DND-41 (cell line): ENCODE measurements at regions not wholly inside any gene's neighbourhood (a gene's known extent, or its start where the extent isn't known, plus 50 kb on each side); places are given as distances from the start of the nearest gene placed in this dataset.

Experiments used
- EZH2 ChIP-seq: IDR thresholded peaks from 3 replicates; pipeline ENCODE4 v1.6.1; 2012; ENCODE audit warnings: borderline replicate concordance, low read depth, mild to moderate bottlenecking, moderate library complexity, low read length, inconsistent platforms; ENCODE audit not compliant: severe bottlenecking
- TF ChIP-seq, protein P1 (sequence below): IDR thresholded peaks from 2 replicates; pipeline ENCODE4 v1.5.1; 2012; ENCODE audit warnings: borderline replicate concordance, low read length, moderate library complexity, mild to moderate bottlenecking; ENCODE audit not compliant: poor library complexity, severe bottlenecking; ENCODE audit errors: extremely low read depth

DNA sequence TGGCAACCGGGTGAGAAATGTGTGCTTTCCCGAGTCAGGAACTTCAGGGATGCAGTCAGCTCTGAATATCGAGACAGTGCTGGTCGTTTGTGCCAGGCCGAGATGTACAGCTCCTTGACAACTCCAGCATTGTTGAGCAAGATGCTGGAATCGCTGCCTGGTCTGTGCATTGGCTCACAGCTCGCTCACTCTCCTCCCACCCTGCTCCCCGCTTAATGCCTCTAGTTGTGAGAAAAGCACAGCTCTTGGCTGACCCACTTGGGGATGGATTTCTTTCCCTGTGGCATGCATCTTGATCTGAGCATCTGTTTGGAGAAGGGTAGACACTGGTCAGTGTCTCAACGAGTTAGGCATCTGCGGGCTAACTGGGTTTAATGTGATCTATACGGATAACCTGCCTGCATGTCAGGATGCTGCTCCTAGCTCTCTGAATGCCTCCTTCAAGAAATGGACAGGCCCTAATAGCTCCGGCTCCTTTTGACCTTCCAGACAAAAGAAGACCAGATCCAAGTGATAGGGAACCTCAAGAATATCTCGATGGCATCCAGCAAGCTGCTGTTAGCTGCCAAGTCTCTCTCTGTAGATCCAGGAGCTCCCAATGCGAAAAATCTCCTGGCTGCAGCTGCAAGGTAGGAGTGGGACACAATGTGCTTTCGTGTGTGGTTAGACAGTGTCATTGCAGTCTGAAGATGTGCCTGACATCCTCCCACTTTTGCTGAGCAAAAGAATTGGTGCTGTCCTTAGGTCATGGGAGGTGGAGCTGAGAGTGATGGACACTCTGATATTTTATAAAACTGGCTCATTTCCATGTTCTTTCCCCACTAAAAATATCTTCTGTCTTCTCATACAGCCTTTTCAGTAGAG lies 302.2 kb upstream of the TPM1 start:
- TF ChIP-seq, protein P1, sequence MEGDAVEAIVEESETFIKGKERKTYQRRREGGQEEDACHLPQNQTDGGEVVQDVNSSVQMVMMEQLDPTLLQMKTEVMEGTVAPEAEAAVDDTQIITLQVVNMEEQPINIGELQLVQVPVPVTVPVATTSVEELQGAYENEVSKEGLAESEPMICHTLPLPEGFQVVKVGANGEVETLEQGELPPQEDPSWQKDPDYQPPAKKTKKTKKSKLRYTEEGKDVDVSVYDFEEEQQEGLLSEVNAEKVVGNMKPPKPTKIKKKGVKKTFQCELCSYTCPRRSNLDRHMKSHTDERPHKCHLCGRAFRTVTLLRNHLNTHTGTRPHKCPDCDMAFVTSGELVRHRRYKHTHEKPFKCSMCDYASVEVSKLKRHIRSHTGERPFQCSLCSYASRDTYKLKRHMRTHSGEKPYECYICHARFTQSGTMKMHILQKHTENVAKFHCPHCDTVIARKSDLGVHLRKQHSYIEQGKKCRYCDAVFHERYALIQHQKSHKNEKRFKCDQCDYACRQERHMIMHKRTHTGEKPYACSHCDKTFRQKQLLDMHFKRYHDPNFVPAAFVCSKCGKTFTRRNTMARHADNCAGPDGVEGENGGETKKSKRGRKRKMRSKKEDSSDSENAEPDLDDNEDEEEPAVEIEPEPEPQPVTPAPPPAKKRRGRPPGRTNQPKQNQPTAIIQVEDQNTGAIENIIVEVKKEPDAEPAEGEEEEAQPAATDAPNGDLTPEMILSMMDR, result no peak
- TF ChIP-seq EZH2, result no peak
